MM.1S (cell line): ENCODE measurements at regions not wholly inside any gene's neighbourhood (a gene's known extent, or its start where the extent isn't known, plus 50 kb on each side); places are given as distances from the start of the nearest gene placed in this dataset.

Experiments used
- DNase-seq: peaks from one replicate; pipeline ENCODE4 v3.0.0-alpha.2; 2015
- H2AFZ ChIP-seq: fragments of 300-600 bp; sonication (generic); 2 replicates; pipeline ENCODE4 v1.6.0; 2016; ENCODE audit warnings: antibody characterized with exemption, low read length
- H3F3A ChIP-seq: fragments of 300-600 bp; sonication (generic); 2 replicates; pipeline ENCODE4 v1.6.1; 2016; ENCODE audit warnings: mild to moderate bottlenecking, antibody characterized with exemption, low read length, moderate library complexity, mixed read lengths; ENCODE audit not compliant: insufficient read depth
- H3K27ac ChIP-seq: fragments of 300-600 bp; sonication (generic); 2 replicates; pipeline ENCODE4 v1.5.1; 2016; ENCODE audit warnings: mild to moderate bottlenecking, low read length
- H3K27me3 ChIP-seq: fragments of 300-600 bp; sonication (generic); replicated peaks from 2 replicates; pipeline ENCODE4 v1.6.0; 2016; ENCODE audit warnings: low read length; ENCODE audit not compliant: insufficient read depth
- H3K36me3 ChIP-seq: fragments of 300-600 bp; sonication (generic); replicated peaks from 2 replicates; pipeline ENCODE4 v1.6.1; 2016; ENCODE audit warnings: mild to moderate bottlenecking, low read length, mixed read lengths; ENCODE audit not compliant: insufficient read depth
- H3K4me1 ChIP-seq: fragments of 300-600 bp; sonication (generic); 2 replicates; pipeline ENCODE4 v1.6.1; 2016; ENCODE audit warnings: low read length, mixed read lengths
- H3K4me2 ChIP-seq: fragments of 300-600 bp; sonication (generic); 2 replicates; pipeline ENCODE4 v1.6.0; 2016; ENCODE audit warnings: low read depth, low read length
- H3K4me3 ChIP-seq: fragments of 300-600 bp; sonication (generic); 2 replicates; pipeline ENCODE4 v1.5.1; 2016; ENCODE audit warnings: low read length, mixed read lengths
- H3K79me2 ChIP-seq: fragments of 300-600 bp; sonication (generic); 2 replicates; pipeline ENCODE4 v1.6.1; 2016; ENCODE audit warnings: mixed run types, low read length, mixed read lengths
- H3K9ac ChIP-seq: fragments of 300-600 bp; sonication (generic); 2 replicates; pipeline ENCODE4 v1.6.1; 2016; ENCODE audit warnings: low read length, mixed read lengths
- H3K9me2 ChIP-seq: fragments of 300-600 bp; sonication (generic); replicated peaks from 2 replicates; pipeline ENCODE4 v1.6.1; 2016; ENCODE audit warnings: mild to moderate bottlenecking, low read length, mixed read lengths; ENCODE audit not compliant: insufficient read depth
- H3K9me3 ChIP-seq: fragments of 300-600 bp; sonication (generic); replicated peaks from 2 replicates; pipeline ENCODE4 v1.6.1; 2016; ENCODE audit warnings: mild to moderate bottlenecking, low read length, mixed read lengths; ENCODE audit not compliant: insufficient read depth
- H4K20me1 ChIP-seq: fragments of 300-600 bp; sonication (generic); 2 replicates; pipeline ENCODE4 v1.6.1; 2016; ENCODE audit warnings: mild to moderate bottlenecking, low read length, moderate library complexity, mixed read lengths; ENCODE audit not compliant: insufficient read depth
- EZH2 ChIP-seq: fragments of 300-600 bp; sonication (generic); optimal IDR thresholded peaks from 2 replicates; pipeline ENCODE3; 2017; ENCODE audit warnings: low read depth, mild to moderate bottlenecking, antibody characterized with exemption, low read length, mixed read lengths
- EZH2phosphoT487 ChIP-seq: fragments of 300-600 bp; sonication (generic); IDR thresholded peaks from 2 replicates; pipeline ENCODE4 v1.6.1; 2018; ENCODE audit warnings: antibody characterized with exemption, low read length
- TF ChIP-seq, protein P1 (sequence below): fragments of 300-600 bp; sonication (generic); IDR thresholded peaks from 2 replicates; pipeline ENCODE4 v1.5.1; 2016; ENCODE audit warnings: antibody characterized with exemption, low read length, mixed read lengths

DNA sequence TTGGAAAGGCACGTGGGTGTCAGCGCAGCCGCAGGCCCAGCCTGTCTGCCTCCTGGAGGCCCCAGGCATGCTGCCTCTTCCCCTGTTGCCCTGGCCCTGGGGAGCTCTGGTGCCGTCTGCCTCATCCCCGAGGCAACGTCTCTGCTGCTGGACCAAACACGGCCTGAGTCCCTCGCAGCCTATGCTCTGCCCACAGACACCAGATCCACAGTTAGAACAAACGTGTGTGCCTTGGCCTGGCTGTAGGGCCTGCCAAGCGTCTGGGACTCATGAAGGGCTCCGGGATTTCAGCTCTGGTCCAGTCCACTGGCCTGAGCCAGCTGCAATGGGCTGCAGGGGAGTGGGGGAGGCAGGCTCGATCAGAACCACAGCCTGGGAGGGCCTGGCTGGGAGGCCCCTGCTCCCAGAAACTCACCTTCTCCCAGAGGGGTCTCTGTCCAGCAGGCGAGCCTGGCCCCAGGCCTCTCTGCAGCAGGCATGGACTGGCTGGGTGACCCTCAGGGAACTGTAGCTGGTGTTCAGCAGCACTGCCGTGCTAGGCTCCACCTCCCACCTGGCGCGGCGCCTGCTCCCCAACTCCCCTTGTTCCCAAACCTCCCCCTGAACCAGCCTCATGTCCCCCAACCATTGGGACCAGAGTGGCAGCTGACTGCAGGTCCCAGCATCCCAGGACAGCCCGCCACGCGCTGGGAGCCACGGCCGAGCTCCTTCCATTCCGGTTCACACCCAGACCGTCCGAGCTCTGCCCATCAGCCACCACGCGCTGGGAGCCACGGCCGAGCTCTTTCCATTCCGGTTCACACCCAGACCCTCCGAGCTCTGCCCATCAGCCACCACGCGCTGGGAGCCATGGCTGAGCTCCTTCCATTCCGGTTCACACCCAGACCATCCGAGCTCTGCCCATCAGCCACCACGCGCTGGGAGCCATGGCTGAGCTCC is 197.0 kb downstream of the DLL1 start:
- H3K4me3 ChIP-seq = no peak overlapping the region

DNA sequence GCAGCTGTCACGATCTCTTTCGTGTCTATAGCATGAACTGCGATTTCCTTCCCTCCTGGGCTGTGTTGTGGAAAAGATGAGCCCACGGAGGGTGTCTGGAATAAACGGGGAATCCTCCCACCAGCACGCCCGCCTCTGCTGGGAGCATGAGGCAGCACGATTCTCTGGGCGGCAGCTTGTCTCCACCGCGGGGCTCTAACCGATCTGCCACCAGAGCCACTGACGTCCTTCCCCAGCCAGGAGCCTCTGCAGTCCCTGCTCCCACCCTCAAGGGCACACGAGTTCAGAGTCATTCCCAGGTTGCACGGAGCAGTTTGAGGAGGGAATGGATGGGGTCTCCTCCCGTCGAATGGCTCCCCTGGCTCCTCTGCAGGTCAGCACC is 197.6 kb downstream of the DLL1 start:
- H3K9me2 ChIP-seq = no peaks in the 10 kb centered on the region
- no peaks in the 10 kb centered on the region for H3K9me3 ChIP-seq
- no peak for DNase-seq
- H3K4me2 ChIP-seq = no peak overlapping the region
- TF ChIP-seq, protein P1, sequence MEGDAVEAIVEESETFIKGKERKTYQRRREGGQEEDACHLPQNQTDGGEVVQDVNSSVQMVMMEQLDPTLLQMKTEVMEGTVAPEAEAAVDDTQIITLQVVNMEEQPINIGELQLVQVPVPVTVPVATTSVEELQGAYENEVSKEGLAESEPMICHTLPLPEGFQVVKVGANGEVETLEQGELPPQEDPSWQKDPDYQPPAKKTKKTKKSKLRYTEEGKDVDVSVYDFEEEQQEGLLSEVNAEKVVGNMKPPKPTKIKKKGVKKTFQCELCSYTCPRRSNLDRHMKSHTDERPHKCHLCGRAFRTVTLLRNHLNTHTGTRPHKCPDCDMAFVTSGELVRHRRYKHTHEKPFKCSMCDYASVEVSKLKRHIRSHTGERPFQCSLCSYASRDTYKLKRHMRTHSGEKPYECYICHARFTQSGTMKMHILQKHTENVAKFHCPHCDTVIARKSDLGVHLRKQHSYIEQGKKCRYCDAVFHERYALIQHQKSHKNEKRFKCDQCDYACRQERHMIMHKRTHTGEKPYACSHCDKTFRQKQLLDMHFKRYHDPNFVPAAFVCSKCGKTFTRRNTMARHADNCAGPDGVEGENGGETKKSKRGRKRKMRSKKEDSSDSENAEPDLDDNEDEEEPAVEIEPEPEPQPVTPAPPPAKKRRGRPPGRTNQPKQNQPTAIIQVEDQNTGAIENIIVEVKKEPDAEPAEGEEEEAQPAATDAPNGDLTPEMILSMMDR = no peak
- H3K36me3 ChIP-seq = no peaks in the 10 kb centered on the region
- H3K79me2 ChIP-seq = no peaks in the 10 kb centered on the region
- no peaks in the 10 kb centered on the region for H3K4me1 ChIP-seq
- no peaks in the 10 kb centered on the region; the same call in 1 of the 2 replicates for H3K27me3 ChIP-seq
- H3K4me3 ChIP-seq = no peak overlapping the region
- no peak overlapping the region for H2AFZ ChIP-seq
- no peaks in the 10 kb centered on the region for H3F3A ChIP-seq
- H3K27ac ChIP-seq = no peak overlapping the region
- no peak overlapping the region for H3K9ac ChIP-seq
- H4K20me1 ChIP-seq = no peaks in the 10 kb centered on the region

More for the DNA sequence above, 197.0 kb downstream of the DLL1 start:
- H3K4me2 ChIP-seq = no peak overlapping the region
- no peak overlapping the region for H3K9ac ChIP-seq
- H3K4me1 ChIP-seq = no peaks in the 10 kb centered on the region
- H3K9me2 ChIP-seq = no peaks in the 10 kb centered on the region
- no peaks in the 10 kb centered on the region for H3K79me2 ChIP-seq
- no peak overlapping the region for H2AFZ ChIP-seq
- H3K9me3 ChIP-seq = no peaks in the 10 kb centered on the region
- H3K27me3 ChIP-seq = no peaks in the 10 kb centered on the region; the same call in 1 of the 2 replicates
- TF ChIP-seq, protein P1 = no peak
- TF ChIP-seq EZH2 = no peak
- TF ChIP-seq EZH2phosphoT487 = no peak
- no peak overlapping the region for H3K27ac ChIP-seq
- no peaks in the 10 kb centered on the region for H3K36me3 ChIP-seq
- H3F3A ChIP-seq = no peaks in the 10 kb centered on the region
- H4K20me1 ChIP-seq = no peaks in the 10 kb centered on the region
- no peak for DNase-seq

DNA sequence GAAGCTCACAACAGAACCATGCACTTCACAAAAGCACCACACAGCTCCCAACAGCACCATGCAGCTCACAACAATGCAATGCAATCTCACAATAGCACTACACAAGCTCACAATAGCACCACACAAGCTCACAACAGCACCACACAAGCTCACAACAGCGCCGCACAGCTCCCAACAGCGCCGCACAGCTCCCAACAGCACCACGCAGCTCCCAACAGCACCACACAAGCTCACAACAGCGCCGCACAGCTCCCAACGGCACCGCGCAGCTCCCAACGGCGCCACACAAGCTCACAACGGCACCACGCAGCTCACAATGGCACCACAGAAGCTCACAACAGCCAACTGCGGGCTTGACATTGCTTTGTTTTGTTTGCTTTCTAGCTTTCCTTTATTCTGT is 198.1 kb downstream of the DLL1 start:
- H4K20me1 ChIP-seq = no peaks in the 10 kb centered on the region
- no peak overlapping the region for H2AFZ ChIP-seq
- no peak overlapping the region for H3K9ac ChIP-seq
- TF ChIP-seq EZH2phosphoT487 (no peak), EZH2 (no peak)
- TF ChIP-seq, protein P1 = no peak
- no peak overlapping the region for H3K27ac ChIP-seq
- H3K4me3 ChIP-seq = no peak overlapping the region
- H3K4me2 ChIP-seq = no peak overlapping the region
- H3K27me3 ChIP-seq = no peaks in the 10 kb centered on the region; the same call in 1 of the 2 replicates
- no peaks in the 10 kb centered on the region for H3K9me2 ChIP-seq
- no peaks in the 10 kb centered on the region for H3K36me3 ChIP-seq
- no peaks in the 10 kb centered on the region for H3K4me1 ChIP-seq
- H3K79me2 ChIP-seq = no peaks in the 10 kb centered on the region
- no peaks in the 10 kb centered on the region for H3K9me3 ChIP-seq
- H3F3A ChIP-seq = no peaks in the 10 kb centered on the region
- no peak for DNase-seq
